HG02623 (cell line): ENCODE measurements at regions not wholly inside any gene's neighbourhood (a gene's known extent, or its start where the extent isn't known, plus 50 kb on each side); places are given as distances from the start of the nearest gene placed in this dataset.
A peak's percentile ranks its signal among the peaks of the same experiment; 100 is the strongest.
"Not testable (repeated sequence)": the region's sequence is repeated elsewhere in the genome, so short reads cannot be mapped to it uniquely, and the experiment has no call there.

Experiments
- ATAC-seq: cut with Tn5 transposase; IDR thresholded peaks from one replicate; pipeline ENCODE4 v1.9.1; 2021; ENCODE audit warnings: moderate library complexity; ENCODE audit not compliant: unreplicated experiment

GRCh38 chr10:108582387-108582786 lies 1340.9 kb downstream of the XPNPEP1 start:
- ATAC-seq: no peak

- no peak for ATAC-seq
Observed at GRCh38 chr10:108578258-108578657, 1345.1 kb downstream of the XPNPEP1 start.

DNA sequence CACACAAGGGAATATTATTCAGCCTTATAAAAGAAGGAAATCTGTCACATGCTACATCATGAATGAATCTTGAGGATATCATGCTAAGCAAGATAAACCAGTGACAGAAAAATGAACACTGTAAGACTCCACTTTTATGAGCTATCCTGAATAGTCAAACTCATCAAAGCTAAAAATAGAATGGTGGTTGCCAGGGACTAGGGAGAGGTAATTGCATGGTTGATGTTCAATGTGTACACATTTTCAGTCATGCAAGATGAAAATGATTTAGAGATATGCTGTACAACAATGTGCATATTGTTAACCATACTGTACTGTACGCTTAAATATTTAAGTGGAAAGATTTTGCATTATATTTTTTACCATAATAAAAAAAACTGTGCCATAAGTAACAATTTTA lies 1349.1 kb downstream of the XPNPEP1 start:
- ATAC-seq: no peak

- no peak for ATAC-seq
Observed at GRCh38 chr10:108568824-108569223, 1354.5 kb downstream of the XPNPEP1 start.

- ATAC-seq: no peak
Observed at GRCh38 chr10:108567899-108568752, 1355.2 kb downstream of the XPNPEP1 start.

GRCh38 chr10:108566316-108567107 lies 1356.8 kb downstream of the XPNPEP1 start:
- no peak for ATAC-seq

DNA sequence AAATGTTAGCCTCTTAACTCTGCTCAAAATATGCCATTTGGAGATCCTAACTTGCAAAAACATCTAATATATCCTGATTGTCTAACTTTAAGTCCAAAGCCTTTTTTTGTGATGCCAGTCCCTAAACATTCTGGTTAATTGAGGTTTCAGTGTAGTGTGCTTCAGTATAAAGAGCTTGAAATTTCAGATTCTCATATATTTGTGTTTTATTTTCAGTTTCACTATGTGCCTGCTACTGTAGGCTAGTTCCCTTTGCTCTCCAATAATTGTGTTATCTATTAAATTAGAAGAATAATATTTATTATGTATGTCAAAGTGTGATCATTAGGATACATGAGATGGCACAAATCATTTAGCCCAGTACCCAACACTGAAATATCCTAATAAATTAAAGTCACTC lies 1361.2 kb downstream of the XPNPEP1 start:
- no peak for ATAC-seq

- no peak for ATAC-seq
Observed at GRCh38 chr10:108561649-108562048, 1361.7 kb downstream of the XPNPEP1 start.

GRCh38 chr10:108560488-108560887 lies 1362.8 kb downstream of the XPNPEP1 start:
- no peak for ATAC-seq

GRCh38 chr10:108556186-108556585 lies 1367.1 kb downstream of the XPNPEP1 start:
- no peak for ATAC-seq

GRCh38 chr10:108545921-108546320 lies 1377.4 kb downstream of the XPNPEP1 start:
- ATAC-seq: peak; percentile 82

DNA sequence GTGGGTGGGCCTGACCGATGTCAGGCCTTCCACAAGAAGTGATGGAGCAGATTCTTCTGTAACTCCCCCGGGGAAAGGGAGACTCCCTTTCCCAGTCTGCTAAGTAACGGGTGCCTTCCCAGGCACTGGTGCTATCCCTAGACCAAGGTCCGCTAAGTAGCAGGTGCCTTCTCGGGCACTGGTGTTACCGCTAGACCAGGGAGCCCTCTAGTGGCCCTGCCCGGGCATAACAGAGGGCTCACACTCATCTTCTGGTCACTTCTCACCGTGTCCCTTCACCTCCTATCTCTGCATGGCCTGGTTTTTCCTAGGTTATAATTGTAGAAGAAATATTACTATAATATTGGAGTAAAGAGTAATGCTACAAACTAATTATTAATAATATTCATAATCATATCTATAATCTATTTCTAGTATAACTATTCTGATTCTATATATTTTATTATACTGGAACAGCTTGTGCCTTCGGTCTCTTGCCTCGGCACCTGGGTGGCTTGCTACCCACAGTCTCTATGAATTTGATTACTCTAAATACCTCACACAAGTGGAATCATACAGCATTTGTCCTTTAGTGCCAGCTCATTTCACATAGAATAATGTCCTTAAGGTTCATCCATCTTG lies 1378.7 kb downstream of the XPNPEP1 start:
- peak; percentile 77 for ATAC-seq

DNA sequence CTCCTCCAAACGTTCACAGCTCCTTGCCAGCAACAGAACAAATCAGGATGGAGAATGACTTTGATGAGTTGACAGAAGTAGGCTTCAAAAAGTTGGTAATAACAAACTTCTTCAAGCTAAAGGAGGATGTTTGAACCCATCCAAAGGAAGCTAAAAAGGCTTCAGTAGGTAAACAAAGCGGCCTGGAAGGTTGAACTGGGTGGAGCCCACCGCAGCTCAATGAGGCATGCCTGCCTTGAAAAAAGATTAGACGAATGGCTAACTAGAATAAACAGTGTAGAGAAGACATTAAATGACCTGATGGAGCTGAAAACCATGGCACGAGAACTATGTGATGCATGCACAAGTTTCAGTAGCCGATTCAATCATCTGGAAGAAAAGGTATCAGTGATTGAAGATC lies 1369.0 kb upstream of the SORCS1 start:
- ATAC-seq: not testable (repeated sequence)

GRCh38 chr10:108523016-108523800 lies 1358.7 kb upstream of the SORCS1 start:
- no peak for ATAC-seq

DNA sequence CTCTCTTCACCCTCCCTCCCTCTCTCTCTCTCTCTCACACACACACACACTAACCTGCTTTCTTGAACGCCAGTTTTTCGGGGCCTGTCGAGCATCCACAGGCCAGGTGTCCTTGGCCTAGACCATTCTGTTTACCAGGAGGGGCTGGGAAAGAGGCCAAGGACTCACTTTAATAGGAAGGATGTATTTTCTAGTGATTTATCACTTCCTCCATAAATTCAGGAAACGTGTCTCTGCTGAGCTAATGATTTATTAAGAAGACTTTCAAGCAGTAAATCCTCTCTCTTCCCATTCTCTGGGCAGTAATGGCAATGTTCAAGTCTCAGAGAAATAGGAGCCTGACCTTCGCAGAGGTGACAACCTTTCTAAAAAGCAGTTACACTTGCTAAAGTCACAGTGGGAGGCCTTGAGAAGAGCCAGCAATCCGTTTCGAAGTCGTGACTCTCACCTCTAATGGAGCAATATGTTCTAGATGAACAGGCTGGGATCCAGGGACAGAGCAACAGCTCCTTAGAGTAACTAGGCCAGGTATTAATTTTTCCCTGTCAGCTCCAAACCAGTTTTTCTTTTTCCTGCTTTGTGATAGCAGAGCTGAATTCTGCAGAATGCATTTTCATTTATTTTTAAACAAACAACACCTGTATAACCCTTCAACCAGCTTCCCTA lies 1357.5 kb upstream of the SORCS1 start:
- no peak for ATAC-seq

GRCh38 chr10:108515821-108516220 lies 1351.3 kb upstream of the SORCS1 start:
- ATAC-seq: no peak

GRCh38 chr10:108500396-108500795 lies 1335.9 kb upstream of the SORCS1 start:
- no peak for ATAC-seq

DNA sequence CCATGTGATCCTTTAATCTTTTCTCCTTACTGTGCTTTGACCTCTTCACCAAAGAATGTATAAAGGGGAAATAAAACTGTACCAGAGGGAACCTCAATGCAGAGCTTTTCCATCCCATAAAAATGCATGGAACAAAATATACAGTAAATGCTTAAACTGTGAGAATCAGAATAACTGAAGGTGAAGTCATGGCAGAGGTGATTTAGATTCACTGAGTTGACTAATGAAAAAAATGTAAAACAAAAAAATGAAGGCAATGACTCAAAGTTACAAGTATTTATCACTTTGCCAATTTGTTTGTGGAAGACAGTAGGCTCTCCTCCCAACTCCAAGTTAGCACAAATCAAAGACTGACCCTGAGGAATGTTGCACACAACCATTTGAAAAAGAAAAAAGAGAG lies 1331.6 kb upstream of the SORCS1 start:
- ATAC-seq: no peak

DNA sequence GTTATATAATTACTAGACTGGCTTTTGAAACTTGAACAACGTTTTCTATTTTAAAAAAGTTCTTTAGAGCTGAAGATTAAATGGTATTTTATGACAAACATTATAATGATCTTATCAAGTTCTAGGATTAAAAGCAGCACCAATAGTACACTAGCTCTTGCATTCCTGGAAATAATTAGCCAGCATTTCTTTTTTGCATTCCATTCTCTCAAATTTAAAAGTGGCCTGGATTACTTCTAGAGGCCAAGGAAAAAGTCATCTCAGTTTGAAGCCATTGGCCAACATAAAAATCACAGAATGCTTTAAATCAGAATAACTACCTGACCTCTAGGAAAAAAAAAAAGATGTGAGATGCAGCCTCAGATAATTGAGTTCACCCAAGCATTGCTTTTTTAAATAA lies 1326.4 kb upstream of the SORCS1 start:
- no peak for ATAC-seq

DNA sequence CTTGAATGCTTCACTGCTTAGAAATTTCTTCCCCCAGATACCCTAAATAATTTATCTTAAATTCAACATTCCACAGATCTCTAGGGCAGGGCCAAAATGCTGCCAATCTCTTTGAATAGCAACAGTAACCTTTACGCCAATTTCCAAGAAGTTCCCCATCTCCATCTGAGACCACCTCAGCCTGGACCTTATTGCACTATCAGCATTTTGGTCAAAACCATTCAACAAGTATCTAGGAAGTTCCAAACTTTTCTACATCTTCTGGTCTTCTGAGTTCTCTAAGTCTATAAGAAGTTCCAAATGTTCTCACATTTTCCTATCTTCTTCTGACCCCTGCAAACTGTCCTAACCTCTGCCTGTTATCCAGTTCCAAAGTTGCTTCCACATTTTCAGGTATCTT lies 1306.9 kb upstream of the SORCS1 start:
- no peak for ATAC-seq
